ENCODE measurements at regions not wholly inside any gene's neighbourhood (a gene's known extent, or its start where the extent isn't known, plus 50 kb on each side); places are given as distances from the start of the nearest gene placed in this dataset.

GRCh38 chr5:74311961-74312360 is 328.6 kb downstream of the ENC1 start:
- H3K9me2 ChIP-seq (ENCODE audit: insufficient read depth), result no peaks in the 10 kb centered on the region
- no peak overlapping the region for H3K4me2 ChIP-seq (ENCODE audit: low read length)
- H3K9ac ChIP-seq (ENCODE audit: low read length), result no peak overlapping the region
- no peak overlapping the region for H2AFZ ChIP-seq (ENCODE audit: low read depth, low read length, poor library complexity, severe bottlenecking)
- no TSS peak for BruUV-seq (replicated peaks)
- no peaks in the 10 kb centered on the region for H3K27me3 ChIP-seq (ENCODE audit: insufficient read depth, low read length)
- ChIA-PET POLR2A (no interaction called here), RAD21 (ENCODE audit: low non-redundant PET in 1 of 2, low total read pairs in 2 of 2, uncharacterized antibody in 2 of 2, unreplicated experiment in 2 of 2) (no interaction called here), CTCF (no interaction called here)
- no peaks in the 10 kb centered on the region for H3K9me3 ChIP-seq (ENCODE audit: control insufficient read depth in 1 of 2, insufficient read depth in 1 of 2, low read depth in 1 of 2, low read length in 2 of 2)
- no peak overlapping the region for H3K27ac ChIP-seq (ENCODE audit: low read depth, low read length)
- no peak overlapping the region for H3K4me3 ChIP-seq (replicated peaks in 1 of 2; ENCODE audit: low read depth in 1 of 2, low read length in 2 of 2)
- DNase-seq (ENCODE audit: low read depth, low spot score), result no peak
- no peak for ATAC-seq
- no peaks in the 10 kb centered on the region for H3K36me3 ChIP-seq (ENCODE audit: control insufficient read depth in 1 of 2, insufficient read depth in 2 of 2, low read length in 2 of 2)
- peaks cover 0 to 12% of the 10 kb centered on the region in 2 experiments; a peak in 2 of 4 replicates for H3K4me1 ChIP-seq (ENCODE audit: control insufficient read depth in 1 of 2, insufficient read depth in 2 of 2, low read length in 2 of 2)
- no peaks in the 10 kb centered on the region for H4K20me1 ChIP-seq (ENCODE audit: insufficient read depth)
- no peaks in the 10 kb centered on the region for H3K79me2 ChIP-seq (ENCODE audit: insufficient read depth, low read length)
- intact Hi-C loops (cut with micrococcal nuclease), result no loop called here
- TF ChIP-seq MAX (IDR thresholded peaks at IDR 0.05) (no peak), CTCF (IDR thresholded peaks at IDR 0.05 in 2 of 3, conservative IDR thresholded peaks at IDR 0.05 in 1 of 3; ENCODE audit: borderline replicate concordance in 1 of 3, insufficient read depth in 1 of 3, low read depth in 2 of 3, low read length in 2 of 3) (no peak), EZH2 (IDR thresholded peaks at IDR 0.05) (no peak), EZH2phosphoT487 (IDR thresholded peaks at IDR 0.05; ENCODE audit: borderline replicate concordance) (no peak), POLR2AphosphoS5 (IDR thresholded peaks at IDR 0.05; ENCODE audit: low read depth, low read length) (no peak), RAD21 (IDR thresholded peaks at IDR 0.05; ENCODE audit: low read depth) (no peak), REST (IDR thresholded peaks at IDR 0.05; ENCODE audit: low read depth) (no peak), EGR1 (IDR thresholded peaks at IDR 0.05; ENCODE audit: low read depth) (no peak), JUND (IDR thresholded peaks at IDR 0.05) (no peak), SRF (IDR thresholded peaks at IDR 0.05; ENCODE audit: low read depth) (no peak)
